Body of pancreas (tissue), 4 donors: ENCODE measurements at regions not wholly inside any gene's neighbourhood (a gene's known extent, or its start where the extent isn't known, plus 50 kb on each side); places are given as distances from the start of the nearest gene placed in this dataset.
A peak's percentile ranks its signal among the peaks of the same experiment; 100 is the strongest.

Experiments used
- ATAC-seq: fragments of 150-250 bp; one replicate; pipeline ENCODE4 v1.9.1; 2016
- DNase-seq, 4 donors: peaks; one replicate each; pipeline ENCODE4 v3.0.0-alpha.2; 2019
- H3K27ac ChIP-seq, 4 donors: fragments of 200-600 bp; sonication (generic); 1 replicate in 3 of 4; 2 replicates in 1 of 4; pipeline versions ENCODE4 v1.5.1 to v1.6.1; 2016 to 2019; ENCODE audit warnings: mild to moderate bottlenecking in 1 of 4, mixed read lengths in 1 of 4, moderate library complexity in 1 of 4
- H3K27me3 ChIP-seq, 2 donors: fragments of 200-600 bp; sonication (generic); one replicate each; pipeline ENCODE4 v1.6.0; 2016; ENCODE audit warnings: mild to moderate bottlenecking in 1 of 2
- H3K36me3 ChIP-seq, 2 donors: fragments of 200-600 bp; sonication (generic); replicated peaks in 1 of 2; 2 replicates each; pipeline ENCODE4 v1.5.1; 2016; ENCODE audit warnings: low read depth in 2 of 2; ENCODE audit not compliant: insufficient read depth in 1 of 2
- H3K4me1 ChIP-seq: fragments of 200-600 bp; sonication (generic); one replicate; pipeline ENCODE4 v1.6.0; 2016
- H3K4me3 ChIP-seq, 2 donors: fragments of 200-600 bp; sonication (generic); 1 replicate in 1 of 2; 2 replicates in 1 of 2; pipeline ENCODE4 v1.5.1; 2016 to 2019
- H3K9me3 ChIP-seq, 3 donors: fragments of 200-600 bp; sonication (generic); 1 replicate in 2 of 3; 2 replicates in 1 of 3; pipeline ENCODE4 v1.5.1; 2016
- CTCF ChIP-seq, 7 experiments: fragments of 450-650 bp in 4 of 7; fragments of 200-600 bp in 3 of 7; sonication (generic) in 3 of 7; IDR thresholded peaks; one replicate each; pipeline ENCODE4 v1.5.1; 2016 to 2019; ENCODE audit warnings: antibody characterized with exemption in 7 of 7
- POLR2A ChIP-seq, 3 donors: fragments of 450-650 bp; IDR thresholded peaks; one replicate each; pipeline ENCODE4 v1.6.1; 2016; ENCODE audit warnings: antibody characterized with exemption in 3 of 3, mild to moderate bottlenecking in 2 of 3
- WGBS, 2 donors: methylation state at CpG; one replicate each; pipeline ENCODE4 v1.1.5; 2017; 5-methylcytosine and 5-hydroxymethylcytosine counted together
- intact Hi-C: fragments of 100-400 bp; cut with DNase I; formaldehyde crosslinking; loops from one replicate; pipeline ENCODE4 v1.15.1; 2023

GRCh38 chr22:47381240-47381639, 618.8 kb downstream of the TBC1D22A start:
- no peaks in the 10 kb centered on the region for H3K36me3 ChIP-seq
- intact Hi-C loops = no loop called here
- DNase-seq = peak in 1 of 4 donors; percentile 6
- no peak for ATAC-seq
- WGBS, 2 donors = 71 to 74% methylated on average over 9 to 10 of the region's 14 CpGs
- H3K27ac ChIP-seq = no peak overlapping the region
- no peaks in the 10 kb centered on the region for H3K9me3 ChIP-seq
- no peak overlapping the region for H3K4me3 ChIP-seq
- no peaks in the 10 kb centered on the region for H3K27me3 ChIP-seq
- H3K4me1 ChIP-seq = no peaks in the 10 kb centered on the region
- TF ChIP-seq CTCF (IDR thresholded peaks at IDR 0.05) (no peak), POLR2A (IDR thresholded peaks at IDR 0.05) (no peak)

- TF ChIP-seq POLR2A (IDR thresholded peaks at IDR 0.05) (no peak), CTCF (IDR thresholded peaks at IDR 0.05) (no peak)
- WGBS, 2 donors = 63% methylated on average over 5 of the region's 5 CpGs
- H3K36me3 ChIP-seq = no peaks in the 10 kb centered on the region
- H3K9me3 ChIP-seq = no peaks in the 10 kb centered on the region
- no peaks in the 10 kb centered on the region for H3K4me1 ChIP-seq
- H3K27ac ChIP-seq = no peak overlapping the region
- no peak for DNase-seq
- intact Hi-C loops = no loop called here
- H3K27me3 ChIP-seq = no peaks in the 10 kb centered on the region
- H3K4me3 ChIP-seq = no peak overlapping the region
- no peak for ATAC-seq
Measured at GRCh38 chr22:47380692-47381091, 618.2 kb downstream of the TBC1D22A start.

- DNase-seq (peak in 1 of 4 donors; percentile 2), ATAC-seq (no peak)
- 84 to 87% methylated on average over 10 to 30 of the region's 37 CpGs for WGBS, 2 donors
- Histone ChIP-seq H3K4me1 (no peaks in the 10 kb centered on the region), H3K27me3 (no peaks in the 10 kb centered on the region), H3K4me3 (no peak overlapping the region), H3K27ac (no peak overlapping the region), H3K9me3 (no peaks in the 10 kb centered on the region), H3K36me3 (no peaks in the 10 kb centered on the region)
- TF ChIP-seq CTCF (IDR thresholded peaks at IDR 0.05) = no peak
- intact Hi-C loops = no loop called here
Measured at GRCh38 chr22:47379037-47379436, 616.6 kb downstream of the TBC1D22A start.

- ATAC-seq (no peak), DNase-seq (no peak)
- intact Hi-C loops = no loop called here
- H3K4me3 ChIP-seq = no peak overlapping the region
- no peaks in the 10 kb centered on the region for H3K9me3 ChIP-seq
- H3K27me3 ChIP-seq = no peaks in the 10 kb centered on the region
- H3K4me1 ChIP-seq = no peaks in the 10 kb centered on the region
- no peak overlapping the region for H3K27ac ChIP-seq
- 57 to 71% methylated on average over 5 of the region's 5 CpGs for WGBS, 2 donors
- TF ChIP-seq CTCF (IDR thresholded peaks at IDR 0.05) (no peak), POLR2A (IDR thresholded peaks at IDR 0.05) (no peak)
- no peaks in the 10 kb centered on the region for H3K36me3 ChIP-seq
Measured at GRCh38 chr22:47377926-47378560, 615.6 kb downstream of the TBC1D22A start.

GRCh38 chr22:47376901-47377505, 614.6 kb downstream of the TBC1D22A start:
- H3K27ac ChIP-seq = no peak overlapping the region
- ATAC-seq = no peak
- DNase-seq = peak in 1 of 4 donors; percentile 6
- no peaks in the 10 kb centered on the region for H3K36me3 ChIP-seq
- no peaks in the 10 kb centered on the region for H3K9me3 ChIP-seq
- H3K27me3 ChIP-seq = no peaks in the 10 kb centered on the region
- TF ChIP-seq POLR2A (IDR thresholded peaks at IDR 0.05) (no peak), CTCF (IDR thresholded peaks at IDR 0.05) (no peak)
- no peaks in the 10 kb centered on the region for H3K4me1 ChIP-seq
- H3K4me3 ChIP-seq = no peak overlapping the region
- 43 to 59% methylated on average over 8 to 11 of the region's 11 CpGs for WGBS, 2 donors
- intact Hi-C loops = no loop called here
